ENCODE measurements at regions not wholly inside any gene's neighbourhood (a gene's known extent, or its start where the extent isn't known, plus 50 kb on each side); places are given as distances from the start of the nearest gene placed in this dataset.

DNA sequence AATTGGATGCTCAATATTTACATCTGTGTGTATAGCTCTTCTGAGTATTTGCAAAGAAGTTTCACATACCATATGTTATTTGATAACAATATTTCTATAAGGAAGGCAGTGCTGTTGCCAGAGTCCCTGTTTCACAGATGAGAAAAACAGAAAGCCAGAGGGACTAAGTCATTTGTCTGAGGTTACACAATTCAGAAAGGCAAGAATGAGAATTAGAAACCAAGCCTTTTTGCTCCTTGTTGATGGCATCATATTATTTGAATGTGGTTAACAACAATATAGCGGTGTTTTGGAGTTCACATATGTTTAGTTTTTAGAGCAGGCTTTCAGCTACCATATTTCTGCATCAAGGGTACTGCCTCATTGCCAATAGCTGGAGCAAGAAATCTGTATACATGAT, 110.9 kb upstream of the PRLR start:
- DNase-seq = no peak
- no peaks in the 10 kb centered on the region for H3K27me3 ChIP-seq
- H3K4me1 ChIP-seq = no peaks in the 10 kb centered on the region
- H3K27ac ChIP-seq = no peak overlapping the region
- H3K9me3 ChIP-seq = no peaks in the 10 kb centered on the region
- no peaks in the 10 kb centered on the region for H3K36me3 ChIP-seq
- no peak overlapping the region for H3K4me3 ChIP-seq
- intact Hi-C loops (cut with DNase I) = no loop called here
- H3K9ac ChIP-seq (ENCODE audit: low read depth in 2 of 2, low read length in 2 of 2) = no peak overlapping the region
- no peak for TF ChIP-seq CTCF (IDR thresholded peaks at IDR 0.05)

GRCh38 chr5:35339616-35340100, 109.4 kb upstream of the PRLR start:
- Histone ChIP-seq H3K27ac (no peak overlapping the region), H3K27me3 (no peaks in the 10 kb centered on the region), H3K4me3 (no peak overlapping the region), H3K9ac (ENCODE audit: low read depth in 2 of 2, low read length in 2 of 2) (no peak overlapping the region), H3K4me1 (no peaks in the 10 kb centered on the region), H3K9me3 (no peaks in the 10 kb centered on the region), H3K36me3 (no peaks in the 10 kb centered on the region)
- DNase-seq = no peak
- no peak for TF ChIP-seq CTCF (IDR thresholded peaks at IDR 0.05)
- intact Hi-C loops (cut with DNase I) = no loop called here

- H3K27ac ChIP-seq = no peak overlapping the region
- no peak for TF ChIP-seq CTCF (IDR thresholded peaks at IDR 0.05)
- intact Hi-C loops (cut with DNase I) = no loop called here
- H3K4me3 ChIP-seq = no peak overlapping the region
- no peaks in the 10 kb centered on the region for H3K9me3 ChIP-seq
- H3K36me3 ChIP-seq = no peaks in the 10 kb centered on the region
- no peak for DNase-seq
- no peak overlapping the region for H3K9ac ChIP-seq (ENCODE audit: low read depth in 2 of 2, low read length in 2 of 2)
- H3K4me1 ChIP-seq = no peaks in the 10 kb centered on the region
- H3K27me3 ChIP-seq = no peaks in the 10 kb centered on the region
Observed at GRCh38 chr5:35339006-35339405, 108.7 kb upstream of the PRLR start.

- Histone ChIP-seq H3K27me3 (no peaks in the 10 kb centered on the region), H3K9ac (ENCODE audit: low read depth in 2 of 2, low read length in 2 of 2) (no peak overlapping the region), H3K4me3 (no peak overlapping the region), H3K4me1 (no peaks in the 10 kb centered on the region), H3K36me3 (no peaks in the 10 kb centered on the region), H3K9me3 (no peaks in the 10 kb centered on the region), H3K27ac (no peak overlapping the region)
- no peak for DNase-seq
- intact Hi-C loops (cut with DNase I) = no loop called here
- no peak for TF ChIP-seq CTCF (IDR thresholded peaks at IDR 0.05)
Observed at GRCh38 chr5:35338157-35338453, 107.8 kb upstream of the PRLR start.

DNA sequence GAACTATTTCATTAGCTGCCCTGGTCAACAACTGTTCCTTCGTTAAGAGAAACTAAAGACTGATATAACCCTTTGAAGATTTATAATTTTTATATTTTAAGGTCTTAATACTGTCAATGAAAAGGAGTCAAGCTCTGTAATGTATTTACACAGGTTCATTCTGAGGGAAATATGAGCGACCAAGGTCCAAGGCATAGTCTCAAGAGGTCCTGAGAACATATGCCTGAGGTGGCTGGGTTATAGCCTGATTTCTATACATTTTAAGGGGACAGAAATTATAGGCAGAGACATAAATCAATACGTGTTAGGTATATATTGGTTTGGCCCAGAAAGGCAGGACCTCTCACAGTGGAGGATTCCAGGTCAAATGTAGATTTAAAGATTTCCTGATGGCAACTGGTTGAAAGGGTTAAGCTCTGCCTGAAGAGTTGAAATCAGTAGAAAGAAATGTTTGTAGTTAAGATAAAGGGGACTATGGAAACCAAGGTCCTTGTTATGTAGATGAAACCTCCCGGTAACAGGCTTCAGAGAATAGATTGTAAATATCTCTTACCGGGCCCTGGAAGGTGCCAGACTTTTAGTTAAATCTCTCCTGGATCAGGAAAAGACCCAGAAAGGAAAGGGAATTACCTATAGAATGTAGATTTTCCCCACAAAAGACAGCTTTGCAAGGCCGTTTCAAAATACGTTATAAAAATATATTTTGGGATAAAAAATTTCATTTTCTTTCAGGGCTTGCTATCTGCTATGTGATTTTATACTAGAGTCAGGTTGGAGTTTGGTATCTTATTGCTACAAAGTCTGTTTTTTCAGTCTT, 107.3 kb upstream of the PRLR start:
- intact Hi-C loops (cut with DNase I) = no loop called here
- no peak overlapping the region for H3K9ac ChIP-seq (ENCODE audit: low read depth in 2 of 2, low read length in 2 of 2)
- no peaks in the 10 kb centered on the region for H3K4me1 ChIP-seq
- no peak for TF ChIP-seq CTCF (IDR thresholded peaks at IDR 0.05)
- no peaks in the 10 kb centered on the region for H3K36me3 ChIP-seq
- no peaks in the 10 kb centered on the region for H3K27me3 ChIP-seq
- no peak overlapping the region for H3K27ac ChIP-seq
- no peak overlapping the region for H3K4me3 ChIP-seq
- no peaks in the 10 kb centered on the region for H3K9me3 ChIP-seq
- DNase-seq = no peak

Data from colonic mucosa (tissue), 4 donors.